ENCODE measurements at regions not wholly inside any gene's neighbourhood (a gene's known extent, or its start where the extent isn't known, plus 50 kb on each side); places are given as distances from the start of the nearest gene placed in this dataset.

DNA sequence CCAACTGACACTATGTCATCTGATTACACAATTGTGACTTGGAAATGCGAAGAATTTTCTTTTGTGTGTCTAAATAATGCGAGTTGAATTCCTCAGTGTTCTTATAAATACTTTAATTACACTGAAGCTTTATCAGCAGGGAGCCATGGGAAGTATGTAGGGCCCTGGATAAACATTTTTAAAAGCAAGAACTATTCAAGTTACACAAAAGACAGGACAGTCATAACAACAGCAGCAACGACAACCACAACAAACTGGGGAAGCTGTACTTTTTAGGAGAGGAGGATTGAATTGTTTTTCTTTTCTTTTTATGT, 250.3 kb upstream of the ZNF608 start:
- WGBS, 2 donors = 85 to 94% methylated on average over 3 of the region's 3 CpGs
- no peak for DNase-seq (ENCODE audit: low spot score in 2 of 2)
- no peak for TF ChIP-seq POLR2A (IDR thresholded peaks at IDR 0.05)
- TF ChIP-seq, protein P1, sequence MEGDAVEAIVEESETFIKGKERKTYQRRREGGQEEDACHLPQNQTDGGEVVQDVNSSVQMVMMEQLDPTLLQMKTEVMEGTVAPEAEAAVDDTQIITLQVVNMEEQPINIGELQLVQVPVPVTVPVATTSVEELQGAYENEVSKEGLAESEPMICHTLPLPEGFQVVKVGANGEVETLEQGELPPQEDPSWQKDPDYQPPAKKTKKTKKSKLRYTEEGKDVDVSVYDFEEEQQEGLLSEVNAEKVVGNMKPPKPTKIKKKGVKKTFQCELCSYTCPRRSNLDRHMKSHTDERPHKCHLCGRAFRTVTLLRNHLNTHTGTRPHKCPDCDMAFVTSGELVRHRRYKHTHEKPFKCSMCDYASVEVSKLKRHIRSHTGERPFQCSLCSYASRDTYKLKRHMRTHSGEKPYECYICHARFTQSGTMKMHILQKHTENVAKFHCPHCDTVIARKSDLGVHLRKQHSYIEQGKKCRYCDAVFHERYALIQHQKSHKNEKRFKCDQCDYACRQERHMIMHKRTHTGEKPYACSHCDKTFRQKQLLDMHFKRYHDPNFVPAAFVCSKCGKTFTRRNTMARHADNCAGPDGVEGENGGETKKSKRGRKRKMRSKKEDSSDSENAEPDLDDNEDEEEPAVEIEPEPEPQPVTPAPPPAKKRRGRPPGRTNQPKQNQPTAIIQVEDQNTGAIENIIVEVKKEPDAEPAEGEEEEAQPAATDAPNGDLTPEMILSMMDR (IDR thresholded peaks at IDR 0.05) = no peak
- no peak overlapping the region for H3K4me3 ChIP-seq (ENCODE audit: low read depth, poor library complexity, severe bottlenecking)
- intact Hi-C loops (cut with DNase I; ENCODE audit: low total_unique reads) = no loop called here

DNA sequence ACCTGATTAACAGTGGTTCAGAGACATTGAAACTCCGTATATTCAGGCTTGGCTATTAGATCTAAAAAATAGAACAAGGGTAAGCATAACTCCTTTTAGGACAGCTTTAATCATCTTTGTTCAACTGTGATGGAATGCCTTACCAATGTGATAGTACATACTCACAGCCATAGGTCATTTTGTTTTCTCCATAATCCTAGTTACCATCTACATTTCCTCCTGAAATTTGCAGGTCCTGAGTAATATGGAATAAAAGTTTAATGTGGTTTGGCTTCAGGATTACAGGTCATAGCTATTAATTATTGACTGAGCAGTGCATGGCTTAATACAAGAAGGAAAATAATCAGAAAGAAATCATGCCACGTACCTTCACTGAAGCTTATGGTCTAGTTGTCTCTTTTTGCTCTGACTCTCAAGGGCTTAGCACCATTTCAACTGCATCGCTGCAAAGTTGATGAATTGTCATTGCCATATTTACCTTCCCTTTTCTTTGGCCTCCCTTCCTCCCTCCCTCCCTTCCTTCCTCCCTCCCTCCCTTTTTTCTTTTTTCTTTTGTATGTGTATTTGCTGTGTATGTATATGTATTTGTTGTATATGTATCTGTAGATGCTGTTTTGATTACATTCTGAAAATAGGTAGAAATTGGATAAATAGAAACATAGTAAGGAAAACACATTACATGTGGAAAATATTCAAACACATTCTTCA, 250.9 kb upstream of the ZNF608 start:
- intact Hi-C loops (cut with DNase I; ENCODE audit: low total_unique reads) = no loop called here
- WGBS, 2 donors = 93 to 95% methylated on average over 3 of the region's 3 CpGs
- no peak overlapping the region for H3K4me3 ChIP-seq (ENCODE audit: low read depth, poor library complexity, severe bottlenecking)
- no peak for DNase-seq (ENCODE audit: low spot score in 2 of 2)
- no peak for TF ChIP-seq POLR2A (IDR thresholded peaks at IDR 0.05)
- TF ChIP-seq, protein P1 (IDR thresholded peaks at IDR 0.05) = no peak

DNA sequence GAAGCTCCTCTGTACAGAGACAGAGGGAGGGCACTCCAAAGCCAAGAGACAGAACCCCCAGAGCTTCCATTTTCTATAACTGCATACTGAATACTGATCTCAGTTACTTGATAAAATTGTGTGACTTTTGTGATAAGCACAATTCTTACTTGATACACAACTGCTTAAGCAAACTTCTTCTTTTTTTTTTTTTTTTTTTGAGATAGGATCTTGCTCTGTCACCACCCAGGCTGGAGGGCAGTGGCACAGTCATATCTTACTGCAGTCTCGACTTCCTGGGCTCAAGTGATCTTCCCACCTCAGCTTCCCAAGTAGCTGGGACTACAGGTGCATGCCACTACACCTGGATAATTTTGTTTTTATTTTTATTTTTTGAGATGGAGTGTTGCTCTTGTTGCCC, 252.1 kb upstream of the ZNF608 start:
- 53% methylated on average over 1 of the region's 1 CpG for WGBS, 2 donors
- no peak for DNase-seq (ENCODE audit: low spot score in 2 of 2)
- TF ChIP-seq, protein P1 (IDR thresholded peaks at IDR 0.05) = no peak
- intact Hi-C loops (cut with DNase I; ENCODE audit: low total_unique reads) = loop anchor here (2.0 kb wide), 1 partner anchor 24 kb away; no protein-coding TSS in a partner anchor
- no peak overlapping the region for H3K4me3 ChIP-seq (ENCODE audit: low read depth, poor library complexity, severe bottlenecking)

DNA sequence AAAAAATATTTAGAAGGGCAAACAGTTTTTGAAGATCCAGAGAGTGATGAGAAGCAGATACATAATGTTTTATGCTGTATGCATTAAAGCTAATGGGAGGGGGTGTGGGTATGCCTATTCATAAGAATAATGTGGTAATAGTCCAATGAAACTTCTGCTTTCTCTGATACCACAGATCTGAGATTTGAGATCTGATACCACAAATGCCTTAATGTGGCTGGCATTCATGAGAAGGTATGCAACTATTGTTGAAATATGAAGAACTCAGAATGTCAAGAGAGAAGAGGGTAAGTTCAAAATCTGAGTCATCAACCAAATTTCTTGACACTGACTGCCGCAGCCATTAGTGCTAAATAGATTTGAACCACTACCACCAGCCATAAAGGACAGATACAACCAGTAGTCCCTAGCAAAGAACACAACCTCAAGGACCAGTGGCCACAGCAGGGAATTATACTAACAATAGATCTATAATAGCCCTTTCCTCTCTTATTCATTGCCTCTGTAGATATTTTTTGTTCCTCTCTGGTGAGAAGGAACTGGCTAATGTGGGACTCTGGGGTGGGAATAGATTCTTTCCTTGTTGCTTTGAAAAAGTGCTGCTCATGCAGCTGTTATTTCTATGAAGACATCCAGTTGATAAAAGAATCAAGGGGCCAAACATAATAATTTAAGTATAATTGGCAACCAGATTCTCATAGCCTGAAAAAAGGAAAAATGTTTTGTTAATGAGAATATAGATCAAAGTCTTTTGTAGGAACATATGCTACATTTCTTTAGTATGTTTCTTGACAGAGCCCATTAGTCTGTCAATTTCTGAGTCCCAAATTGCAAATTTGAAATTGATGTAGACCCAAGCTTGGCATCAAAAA, 256.5 kb upstream of the ZNF608 start:
- no peak overlapping the region for H3K4me3 ChIP-seq (ENCODE audit: low read depth, poor library complexity, severe bottlenecking)
- DNase-seq (ENCODE audit: low spot score in 2 of 2) = no peak
- WGBS, 2 donors = 65 to 89% methylated on average over 1 of the region's 1 CpG
- no peak for TF ChIP-seq POLR2A (IDR thresholded peaks at IDR 0.05)
- TF ChIP-seq, protein P1 (IDR thresholded peaks at IDR 0.05) = no peak
- intact Hi-C loops (cut with DNase I; ENCODE audit: low total_unique reads) = no loop called here

DNA sequence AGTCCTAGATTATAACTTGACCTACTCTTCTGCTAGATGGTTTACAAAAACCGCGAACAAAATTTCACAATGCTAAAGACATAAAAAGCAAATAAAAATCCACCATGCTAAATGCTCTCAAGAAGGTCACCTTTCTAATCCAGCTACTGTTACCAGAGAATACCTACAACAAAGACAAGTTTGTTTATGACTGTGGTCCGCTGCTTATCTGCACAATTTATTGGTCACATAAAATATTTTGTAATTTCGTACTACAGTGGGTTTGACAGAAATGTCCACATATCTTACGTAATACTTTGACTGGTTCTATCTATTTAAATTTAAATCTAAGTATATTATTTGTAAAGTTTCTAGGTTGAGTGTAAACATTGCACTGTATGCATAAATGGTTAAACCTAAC, 257.6 kb upstream of the ZNF608 start:
- H3K4me3 ChIP-seq (ENCODE audit: low read depth, poor library complexity, severe bottlenecking) = no peak overlapping the region
- no peak for TF ChIP-seq POLR2A (IDR thresholded peaks at IDR 0.05)
- TF ChIP-seq, protein P1 (IDR thresholded peaks at IDR 0.05) = no peak
- no peak for DNase-seq (ENCODE audit: low spot score in 2 of 2)
- intact Hi-C loops (cut with DNase I; ENCODE audit: low total_unique reads) = no loop called here
- 93 to 96% methylated on average over 5 of the region's 5 CpGs for WGBS, 2 donors

Data from lower leg skin (tissue), 4 donors.